Liver (tissue), 7 donors: ENCODE measurements at regions not wholly inside any gene's neighbourhood (a gene's known extent, or its start where the extent isn't known, plus 50 kb on each side); places are given as distances from the start of the nearest gene placed in this dataset.
"Not testable (repeated sequence)": the region's sequence is repeated elsewhere in the genome, so short reads cannot be mapped to it uniquely, and the experiment has no call there.

ENCODE experiments used
- DNase-seq: peaks from one replicate; pipeline ENCODE4 v3.0.0-alpha.2; 2017; ENCODE audit warnings: low spot score
- H3K27ac ChIP-seq, 2 donors: one replicate each; pipeline ENCODE4 v1.7.0; 2013; ENCODE audit warnings: inconsistent platforms in 2 of 2, low read length in 2 of 2, control low read depth in 1 of 2, low read depth in 1 of 2, mild to moderate bottlenecking in 1 of 2
- H3K27me3 ChIP-seq, 4 donors: one replicate each; pipeline versions ENCODE4 v1.6.1 to v1.7.0; 2013; ENCODE audit warnings: low read length in 3 of 4, inconsistent platforms in 1 of 4, mild to moderate bottlenecking in 1 of 4, moderate library complexity in 1 of 4; ENCODE audit not compliant: control insufficient read depth in 4 of 4, insufficient read depth in 4 of 4
- H3K36me3 ChIP-seq, 4 donors: one replicate each; pipeline versions ENCODE4 v1.6.1 to v1.7.0; 2013; ENCODE audit warnings: low read length in 3 of 4, mild to moderate bottlenecking in 3 of 4, low read depth in 1 of 4, moderate library complexity in 1 of 4; ENCODE audit not compliant: control insufficient read depth in 4 of 4, insufficient read depth in 3 of 4
- H3K4me1 ChIP-seq, 4 donors: one replicate each; pipeline versions ENCODE4 v1.6.1 to v1.7.0; 2013; ENCODE audit warnings: low read length in 3 of 4, mild to moderate bottlenecking in 3 of 4, moderate library complexity in 1 of 4; ENCODE audit not compliant: control insufficient read depth in 4 of 4, insufficient read depth in 4 of 4
- H3K4me3 ChIP-seq, 3 donors: one replicate each; pipeline versions ENCODE4 v1.6.1 to v1.7.0; 2013; ENCODE audit warnings: low read length in 3 of 3, control low read depth in 1 of 3, low read depth in 1 of 3, mild to moderate bottlenecking in 1 of 3
- H3K9ac ChIP-seq, 2 donors: one replicate each; pipeline ENCODE4 v1.7.0; 2013; ENCODE audit warnings: low read length in 2 of 2, mild to moderate bottlenecking in 2 of 2, moderate library complexity in 2 of 2, control low read depth in 1 of 2, low read depth in 1 of 2
- H3K9me3 ChIP-seq, 4 donors: one replicate each; pipeline versions ENCODE4 v1.6.1 to v1.7.0; 2013; ENCODE audit warnings: low read length in 3 of 4; ENCODE audit not compliant: control insufficient read depth in 4 of 4
- JUND ChIP-seq, 2 donors: IDR thresholded peaks; 2 replicates each; pipeline ENCODE4 v1.6.1; 2016; ENCODE audit warnings: antibody characterized with exemption in 2 of 2
- NR2F2 ChIP-seq: IDR thresholded peaks from 2 replicates; pipeline ENCODE4 v1.6.1; 2016; ENCODE audit warnings: antibody characterized with exemption
- RAD21 ChIP-seq, 2 donors: IDR thresholded peaks; 2 replicates each; pipeline ENCODE4 v1.6.1; 2016; ENCODE audit warnings: antibody characterized with exemption in 2 of 2, mild to moderate bottlenecking in 2 of 2
- RXRA ChIP-seq, 2 donors: IDR thresholded peaks; 2 replicates each; pipeline ENCODE4 v1.6.1; 2017 to 2018; ENCODE audit warnings: antibody characterized with exemption in 2 of 2, mild to moderate bottlenecking in 1 of 2
- SP1 ChIP-seq: IDR thresholded peaks from 2 replicates; pipeline ENCODE4 v1.6.1; 2018; ENCODE audit warnings: antibody characterized with exemption, mild to moderate bottlenecking
- YY1 ChIP-seq: IDR thresholded peaks from 2 replicates; pipeline ENCODE4 v1.6.1; 2016; ENCODE audit warnings: antibody characterized with exemption, mild to moderate bottlenecking
- WGBS: extraction: QIAGEN DNeasy Blood & Tissue Kit; methylation state at CpG from one replicate; pipeline ENCODE4 v1.1.7; 2013; 5-methylcytosine and 5-hydroxymethylcytosine counted together
- TF ChIP-seq, protein P1 (sequence below): IDR thresholded peaks from 2 replicates; pipeline ENCODE4 v1.6.1; 2016; ENCODE audit warnings: antibody characterized with exemption
- donor health status: healthy.
- donor health status: healthy.
- donor health status: healthy.
- donor health status: healthy.

DNA sequence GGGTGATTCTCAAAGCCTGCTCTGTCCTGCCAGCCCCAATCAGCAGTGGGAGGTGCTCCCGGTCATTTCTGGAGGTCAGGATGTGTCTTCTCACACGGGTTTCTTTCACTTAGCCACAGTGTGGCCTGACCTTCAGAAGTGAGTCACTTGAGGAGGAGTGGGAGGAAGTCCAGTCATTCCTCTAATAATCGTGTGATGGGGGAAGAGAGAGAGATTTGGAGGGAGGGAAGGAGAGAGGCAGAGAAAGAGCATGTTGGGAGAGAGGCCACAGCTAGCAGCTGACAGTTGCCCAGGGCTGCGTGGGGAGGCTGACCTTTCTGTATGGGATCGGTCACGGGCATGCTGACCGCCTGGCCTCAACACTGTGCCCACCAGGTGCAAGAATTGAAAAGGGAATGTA lies 139.9 kb downstream of the NPIPB11 start:
- WGBS = 70% methylated on average over 7 of the region's 7 CpGs
- H3K9me3 ChIP-seq, H3K9ac ChIP-seq, H3K27ac ChIP-seq, DNase-seq, H3K27me3 ChIP-seq, H3K4me3 ChIP-seq, H3K36me3 ChIP-seq: not testable (repeated sequence)
- H3K4me1 ChIP-seq = peaks cover 0 to 15% (median 8%) of the 10 kb centered on the region in 4 donors

DNA sequence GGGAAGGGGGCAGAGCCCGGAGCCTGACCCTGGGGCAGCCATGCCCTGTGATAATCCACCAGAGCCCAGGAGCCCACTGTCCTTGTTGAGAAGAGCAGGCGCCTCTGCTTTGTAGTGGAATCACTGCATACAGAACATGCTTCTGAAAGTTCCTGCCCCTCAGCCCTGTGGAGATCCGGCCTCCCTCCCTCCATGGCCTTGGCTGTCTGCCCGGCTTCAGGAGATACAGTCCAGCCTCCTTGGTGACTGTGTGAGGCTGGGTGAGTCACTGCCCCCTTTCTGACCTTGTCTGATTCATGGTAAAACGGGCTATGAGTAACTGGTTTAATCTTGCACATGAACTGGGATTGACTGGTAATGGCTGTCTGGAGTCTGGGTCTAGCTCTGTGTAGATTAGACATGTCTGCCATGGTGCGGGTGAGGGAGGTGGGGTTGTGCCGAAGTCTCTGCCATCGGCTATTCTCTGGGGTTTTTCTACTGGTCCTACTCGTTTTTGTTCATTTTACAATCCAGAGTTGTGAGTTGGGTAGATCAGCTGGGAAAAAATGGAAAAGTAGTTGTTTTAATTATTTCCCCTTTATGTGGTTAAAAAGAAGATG lies 141.2 kb downstream of the NPIPB11 start:
- WGBS = 50% methylated on average over 7 of the region's 9 CpGs
- not testable (repeated sequence) for DNase-seq, H3K9me3 ChIP-seq, H3K9ac ChIP-seq, H3K27me3 ChIP-seq, H3K4me3 ChIP-seq, H3K36me3 ChIP-seq
- H3K27ac ChIP-seq = peak overlapping the region; percentile 51 to 67
- TF ChIP-seq JUND (IDR thresholded peaks at IDR 0.05) (peak; percentile 72 to 74), YY1 (peak; percentile 62), RAD21 (IDR thresholded peaks at IDR 0.05) (peak; percentile 7 to 39), RXRA (IDR thresholded peaks at IDR 0.05) (peak; percentile 39 to 51), SP1 (peak; percentile 26), NR2F2 (peak; percentile 84)
- TF ChIP-seq, protein P1, sequence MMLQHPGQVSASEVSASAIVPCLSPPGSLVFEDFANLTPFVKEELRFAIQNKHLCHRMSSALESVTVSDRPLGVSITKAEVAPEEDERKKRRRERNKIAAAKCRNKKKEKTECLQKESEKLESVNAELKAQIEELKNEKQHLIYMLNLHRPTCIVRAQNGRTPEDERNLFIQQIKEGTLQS = peak; percentile 25
- H3K4me1 ChIP-seq = peaks cover 0 to 18% (median 8%) of the 10 kb centered on the region in 4 donors

DNA sequence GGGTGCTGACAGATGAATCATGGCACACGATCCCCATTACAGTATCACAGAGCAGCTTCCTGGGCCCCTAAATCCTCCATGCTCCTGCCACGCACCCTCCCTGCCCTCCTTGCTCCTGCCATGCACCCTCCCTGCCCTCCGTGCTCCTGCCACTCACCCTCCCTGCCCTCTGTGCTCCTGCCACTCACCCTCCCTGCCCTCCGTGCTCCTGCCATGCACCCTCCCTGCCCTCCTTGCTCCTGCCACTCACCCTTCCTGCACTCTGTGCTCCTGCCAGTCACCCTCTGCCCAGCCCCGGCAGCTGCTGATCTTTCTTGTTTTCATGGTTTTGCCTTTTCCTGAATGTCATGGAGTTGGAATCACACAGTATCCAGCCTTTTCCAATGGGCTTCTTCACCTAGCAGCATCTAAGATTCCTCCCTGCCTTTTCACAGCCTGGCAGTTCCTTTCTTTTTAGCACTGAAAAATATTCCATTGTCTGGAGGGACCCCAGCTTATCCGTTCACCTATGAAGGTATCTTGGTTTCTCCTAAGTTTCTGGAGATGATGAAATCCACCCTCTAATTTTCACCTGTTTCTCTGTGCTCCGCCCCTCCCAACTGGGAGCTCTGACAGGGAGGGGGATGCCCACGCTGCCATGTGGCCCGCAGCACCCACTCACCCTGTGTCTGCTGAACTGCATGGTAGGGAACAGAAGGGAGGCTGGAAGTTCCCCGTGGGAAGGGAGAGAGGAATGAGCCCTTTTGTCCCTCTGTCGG lies 142.3 kb downstream of the NPIPB11 start:
- peaks cover 0 to 22% (median 8%) of the 10 kb centered on the region in 4 donors for H3K4me1 ChIP-seq
- peak in 1 of 2 donors; percentile 20 for TF ChIP-seq RXRA (IDR thresholded peaks at IDR 0.05)
- H3K36me3 ChIP-seq, H3K4me3 ChIP-seq, H3K9ac ChIP-seq, DNase-seq, H3K27me3 ChIP-seq, H3K9me3 ChIP-seq: not testable (repeated sequence)
- peak overlapping the region; percentile 51 to 67 for H3K27ac ChIP-seq
- 77% methylated on average over 11 of the region's 11 CpGs for WGBS

DNA sequence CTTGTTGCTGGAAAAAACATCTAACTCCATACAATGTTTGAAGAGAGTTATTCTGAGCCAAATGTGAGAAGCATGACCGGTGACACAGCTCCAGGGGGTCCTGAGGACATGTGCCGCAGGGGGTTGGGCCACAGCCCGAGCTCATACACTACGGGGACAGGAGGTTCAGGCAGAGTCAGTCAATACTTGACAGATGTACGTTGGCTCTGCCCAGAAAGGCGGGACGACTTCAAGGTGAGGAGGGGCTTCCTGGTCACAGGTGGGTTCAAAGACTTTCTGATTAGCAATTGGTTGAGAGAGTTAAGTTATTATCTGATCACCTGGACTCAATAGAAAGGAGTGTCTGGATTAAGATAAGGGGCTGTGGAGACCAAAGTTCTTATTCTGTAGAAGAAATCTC lies 143.8 kb downstream of the NPIPB11 start:
- WGBS = 54% methylated on average over 7 of the region's 7 CpGs
- not testable (repeated sequence) for DNase-seq, H3K4me3 ChIP-seq, H3K9me3 ChIP-seq, H3K27me3 ChIP-seq, H3K36me3 ChIP-seq
- Histone ChIP-seq H3K4me1 (peaks cover 2 to 31% (median 8%) of the 10 kb centered on the region in 4 donors), H3K27ac (peak overlapping the region; percentile 70 to 94), H3K9ac (peak overlapping the region; percentile 14 to 27)
